ENCODE measurements at regions not wholly inside any gene's neighbourhood (a gene's known extent, or its start where the extent isn't known, plus 50 kb on each side); places are given as distances from the start of the nearest gene placed in this dataset.

GRCh38 chr3:118754406-118755252 lies 280.0 kb downstream of the IGSF11 start:
- H3K9me3 ChIP-seq (replicated peaks): no peaks in the 10 kb centered on the region
- H3K27ac ChIP-seq: no peak overlapping the region
- no peak overlapping the region for H3K4me3 ChIP-seq
- no peaks in the 10 kb centered on the region for H3K4me1 ChIP-seq (replicated peaks)
- H3K36me3 ChIP-seq: no peaks in the 10 kb centered on the region
- no peaks in the 10 kb centered on the region for H3K27me3 ChIP-seq (replicated peaks)
- DNase-seq (ENCODE audit: low read depth in 1 of 2, low spot score in 2 of 2): no peak

- Histone ChIP-seq H3K4me3 (no peak overlapping the region), H3K27ac (no peak overlapping the region), H3K36me3 (no peaks in the 10 kb centered on the region), H3K27me3 (replicated peaks) (no peaks in the 10 kb centered on the region), H3K9me3 (replicated peaks) (no peaks in the 10 kb centered on the region), H3K4me1 (replicated peaks) (no peaks in the 10 kb centered on the region)
- no peak for DNase-seq (ENCODE audit: low read depth in 1 of 2, low spot score in 2 of 2)
These were observed 279.3 kb downstream of the IGSF11 start for GRCh38 chr3:118755253-118755801.

GRCh38 chr3:118760585-118761290 lies 273.9 kb downstream of the IGSF11 start:
- H3K36me3 ChIP-seq: no peaks in the 10 kb centered on the region
- H3K4me1 ChIP-seq (replicated peaks): no peaks in the 10 kb centered on the region
- H3K27me3 ChIP-seq (replicated peaks): no peaks in the 10 kb centered on the region
- H3K9me3 ChIP-seq (replicated peaks): no peaks in the 10 kb centered on the region
- H3K4me3 ChIP-seq: no peak overlapping the region
- DNase-seq (ENCODE audit: low read depth in 1 of 2, low spot score in 2 of 2): no peak
- no peak overlapping the region for H3K27ac ChIP-seq

GRCh38 chr3:118761291-118761606 lies 273.4 kb downstream of the IGSF11 start:
- Histone ChIP-seq H3K27ac (no peak overlapping the region), H3K36me3 (no peaks in the 10 kb centered on the region), H3K9me3 (replicated peaks) (no peaks in the 10 kb centered on the region), H3K4me1 (replicated peaks) (no peaks in the 10 kb centered on the region), H3K4me3 (no peak overlapping the region), H3K27me3 (replicated peaks) (no peaks in the 10 kb centered on the region)
- DNase-seq (ENCODE audit: low read depth in 1 of 2, low spot score in 2 of 2): no peak

- H3K4me3 ChIP-seq: no peak overlapping the region
- DNase-seq (ENCODE audit: low read depth in 1 of 2, low spot score in 2 of 2): no peak
- H3K9me3 ChIP-seq (replicated peaks): no peaks in the 10 kb centered on the region
- no peaks in the 10 kb centered on the region for H3K36me3 ChIP-seq
- no peaks in the 10 kb centered on the region for H3K27me3 ChIP-seq (replicated peaks)
- no peak overlapping the region for H3K27ac ChIP-seq
- no peaks in the 10 kb centered on the region for H3K4me1 ChIP-seq (replicated peaks)
These were observed 268.9 kb downstream of the IGSF11 start for GRCh38 chr3:118765636-118766305.

GRCh38 chr3:118766306-118766669 lies 268.4 kb downstream of the IGSF11 start:
- no peak for DNase-seq (ENCODE audit: low read depth in 1 of 2, low spot score in 2 of 2)
- H3K9me3 ChIP-seq (replicated peaks): no peaks in the 10 kb centered on the region
- H3K36me3 ChIP-seq: no peaks in the 10 kb centered on the region
- H3K4me1 ChIP-seq (replicated peaks): no peaks in the 10 kb centered on the region
- no peaks in the 10 kb centered on the region for H3K27me3 ChIP-seq (replicated peaks)
- H3K4me3 ChIP-seq: no peak overlapping the region
- H3K27ac ChIP-seq: no peak overlapping the region

- H3K4me1 ChIP-seq (replicated peaks): no peaks in the 10 kb centered on the region
- DNase-seq (ENCODE audit: low read depth in 1 of 2, low spot score in 2 of 2): no peak
- no peaks in the 10 kb centered on the region for H3K36me3 ChIP-seq
- no peaks in the 10 kb centered on the region for H3K9me3 ChIP-seq (replicated peaks)
- H3K27ac ChIP-seq: no peak overlapping the region
- H3K4me3 ChIP-seq: no peak overlapping the region
- H3K27me3 ChIP-seq (replicated peaks): no peaks in the 10 kb centered on the region
These were observed 262.6 kb downstream of the IGSF11 start for GRCh38 chr3:118772036-118772435.

- no peak for DNase-seq (ENCODE audit: low read depth in 1 of 2, low spot score in 2 of 2)
- Histone ChIP-seq H3K36me3 (no peaks in the 10 kb centered on the region), H3K4me1 (replicated peaks) (no peaks in the 10 kb centered on the region), H3K27me3 (replicated peaks) (no peaks in the 10 kb centered on the region), H3K4me3 (no peak overlapping the region), H3K27ac (no peak overlapping the region), H3K9me3 (replicated peaks) (no peaks in the 10 kb centered on the region)
These were observed 262.1 kb downstream of the IGSF11 start for GRCh38 chr3:118772547-118773011.

- Histone ChIP-seq H3K27me3 (replicated peaks) (no peaks in the 10 kb centered on the region), H3K9me3 (replicated peaks) (no peaks in the 10 kb centered on the region), H3K36me3 (no peaks in the 10 kb centered on the region), H3K4me1 (replicated peaks) (no peaks in the 10 kb centered on the region), H3K27ac (no peak overlapping the region), H3K4me3 (no peak overlapping the region)
- DNase-seq (ENCODE audit: low read depth in 1 of 2, low spot score in 2 of 2): no peak
These were observed 259.6 kb downstream of the IGSF11 start for GRCh38 chr3:118775021-118775420.

- Histone ChIP-seq H3K27ac (no peak overlapping the region), H3K9me3 (replicated peaks) (no peaks in the 10 kb centered on the region), H3K4me1 (replicated peaks) (no peaks in the 10 kb centered on the region), H3K36me3 (no peaks in the 10 kb centered on the region), H3K4me3 (no peak overlapping the region), H3K27me3 (replicated peaks) (no peaks in the 10 kb centered on the region)
- DNase-seq (ENCODE audit: low read depth in 1 of 2, low spot score in 2 of 2): no peak
These were observed 256.4 kb downstream of the IGSF11 start for GRCh38 chr3:118778201-118778600.

- no peaks in the 10 kb centered on the region for H3K27me3 ChIP-seq (replicated peaks)
- H3K4me3 ChIP-seq: no peak overlapping the region
- no peaks in the 10 kb centered on the region for H3K9me3 ChIP-seq (replicated peaks)
- no peaks in the 10 kb centered on the region for H3K4me1 ChIP-seq (replicated peaks)
- no peaks in the 10 kb centered on the region for H3K36me3 ChIP-seq
- no peak for DNase-seq (ENCODE audit: low read depth in 1 of 2, low spot score in 2 of 2)
- H3K27ac ChIP-seq: no peak overlapping the region
These were observed 253.4 kb downstream of the IGSF11 start for GRCh38 chr3:118781232-118781631.

- no peaks in the 10 kb centered on the region for H3K27me3 ChIP-seq (replicated peaks)
- H3K4me1 ChIP-seq (replicated peaks): no peaks in the 10 kb centered on the region
- DNase-seq (ENCODE audit: low read depth in 1 of 2, low spot score in 2 of 2): no peak
- no peaks in the 10 kb centered on the region for H3K9me3 ChIP-seq (replicated peaks)
- no peak overlapping the region for H3K27ac ChIP-seq
- H3K4me3 ChIP-seq: no peak overlapping the region
- H3K36me3 ChIP-seq: no peaks in the 10 kb centered on the region
These were observed 252.8 kb downstream of the IGSF11 start for GRCh38 chr3:118781839-118782238.

GRCh38 chr3:118782755-118783202 lies 251.9 kb downstream of the IGSF11 start:
- no peak for DNase-seq (ENCODE audit: low read depth in 1 of 2, low spot score in 2 of 2)
- Histone ChIP-seq H3K4me3 (no peak overlapping the region), H3K36me3 (no peaks in the 10 kb centered on the region), H3K4me1 (replicated peaks) (no peaks in the 10 kb centered on the region), H3K27me3 (replicated peaks) (no peaks in the 10 kb centered on the region), H3K9me3 (replicated peaks) (no peaks in the 10 kb centered on the region), H3K27ac (no peak overlapping the region)

GRCh38 chr3:118785415-118785814 lies 249.2 kb downstream of the IGSF11 start:
- Histone ChIP-seq H3K9me3 (replicated peaks) (no peaks in the 10 kb centered on the region), H3K27ac (no peak overlapping the region), H3K27me3 (replicated peaks) (no peaks in the 10 kb centered on the region), H3K4me1 (replicated peaks) (no peaks in the 10 kb centered on the region), H3K4me3 (no peak overlapping the region), H3K36me3 (no peaks in the 10 kb centered on the region)
- DNase-seq (ENCODE audit: low read depth in 1 of 2, low spot score in 2 of 2): no peak
